Breast epithelium (tissue), 3 donors: ENCODE measurements at regions not wholly inside any gene's neighbourhood (a gene's known extent, or its start where the extent isn't known, plus 50 kb on each side); places are given as distances from the start of the nearest gene placed in this dataset.

Source experiments
- POLR2A ChIP-seq: fragments of 450-650 bp; IDR thresholded peaks from one replicate; pipeline ENCODE4 v1.6.1; 2016; ENCODE audit warnings: antibody characterized with exemption, mild to moderate bottlenecking, moderate library complexity
- POLR2AphosphoS5 ChIP-seq, 3 donors: sonication (generic); formaldehyde crosslinking; IDR thresholded peaks; one replicate each; pipeline ENCODE4 v1.6.1; 2017; ENCODE audit warnings: antibody characterized with exemption in 3 of 3
- TF ChIP-seq, protein P1 (sequence below), 3 donors: fragments of 450-650 bp; IDR thresholded peaks; one replicate each; pipeline ENCODE4 v1.5.1; 2016 to 2017; ENCODE audit warnings: antibody characterized with exemption in 3 of 3, mild to moderate bottlenecking in 3 of 3, moderate library complexity in 3 of 3

DNA sequence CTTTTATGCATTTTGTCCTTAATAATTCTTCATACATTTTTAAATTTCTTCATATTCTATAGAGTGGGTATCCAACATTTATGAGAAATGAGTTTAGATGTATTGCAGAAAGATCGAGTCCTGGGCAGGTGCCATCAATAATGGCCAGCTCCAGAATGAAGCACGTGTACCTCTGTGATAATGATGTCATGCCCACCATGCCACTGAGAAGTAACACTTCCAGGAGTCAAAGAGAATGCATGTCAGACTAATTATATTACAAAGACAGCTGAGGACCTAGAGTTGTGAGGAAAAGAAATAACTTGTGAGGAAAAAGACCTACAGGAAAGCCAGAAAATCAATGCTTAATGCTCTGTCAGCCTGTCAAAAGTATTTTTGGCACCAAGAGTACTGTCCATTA is 157.4 kb upstream of the P2RY1 start:
- TF ChIP-seq, protein P1, sequence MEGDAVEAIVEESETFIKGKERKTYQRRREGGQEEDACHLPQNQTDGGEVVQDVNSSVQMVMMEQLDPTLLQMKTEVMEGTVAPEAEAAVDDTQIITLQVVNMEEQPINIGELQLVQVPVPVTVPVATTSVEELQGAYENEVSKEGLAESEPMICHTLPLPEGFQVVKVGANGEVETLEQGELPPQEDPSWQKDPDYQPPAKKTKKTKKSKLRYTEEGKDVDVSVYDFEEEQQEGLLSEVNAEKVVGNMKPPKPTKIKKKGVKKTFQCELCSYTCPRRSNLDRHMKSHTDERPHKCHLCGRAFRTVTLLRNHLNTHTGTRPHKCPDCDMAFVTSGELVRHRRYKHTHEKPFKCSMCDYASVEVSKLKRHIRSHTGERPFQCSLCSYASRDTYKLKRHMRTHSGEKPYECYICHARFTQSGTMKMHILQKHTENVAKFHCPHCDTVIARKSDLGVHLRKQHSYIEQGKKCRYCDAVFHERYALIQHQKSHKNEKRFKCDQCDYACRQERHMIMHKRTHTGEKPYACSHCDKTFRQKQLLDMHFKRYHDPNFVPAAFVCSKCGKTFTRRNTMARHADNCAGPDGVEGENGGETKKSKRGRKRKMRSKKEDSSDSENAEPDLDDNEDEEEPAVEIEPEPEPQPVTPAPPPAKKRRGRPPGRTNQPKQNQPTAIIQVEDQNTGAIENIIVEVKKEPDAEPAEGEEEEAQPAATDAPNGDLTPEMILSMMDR (IDR thresholded peaks at IDR 0.05), result no peak
- TF ChIP-seq POLR2AphosphoS5 (IDR thresholded peaks at IDR 0.05) (no peak), POLR2A (no peak)
